ENCODE measurements at regions not wholly inside any gene's neighbourhood (a gene's known extent, or its start where the extent isn't known, plus 50 kb on each side); places are given as distances from the start of the nearest gene placed in this dataset.

DNA sequence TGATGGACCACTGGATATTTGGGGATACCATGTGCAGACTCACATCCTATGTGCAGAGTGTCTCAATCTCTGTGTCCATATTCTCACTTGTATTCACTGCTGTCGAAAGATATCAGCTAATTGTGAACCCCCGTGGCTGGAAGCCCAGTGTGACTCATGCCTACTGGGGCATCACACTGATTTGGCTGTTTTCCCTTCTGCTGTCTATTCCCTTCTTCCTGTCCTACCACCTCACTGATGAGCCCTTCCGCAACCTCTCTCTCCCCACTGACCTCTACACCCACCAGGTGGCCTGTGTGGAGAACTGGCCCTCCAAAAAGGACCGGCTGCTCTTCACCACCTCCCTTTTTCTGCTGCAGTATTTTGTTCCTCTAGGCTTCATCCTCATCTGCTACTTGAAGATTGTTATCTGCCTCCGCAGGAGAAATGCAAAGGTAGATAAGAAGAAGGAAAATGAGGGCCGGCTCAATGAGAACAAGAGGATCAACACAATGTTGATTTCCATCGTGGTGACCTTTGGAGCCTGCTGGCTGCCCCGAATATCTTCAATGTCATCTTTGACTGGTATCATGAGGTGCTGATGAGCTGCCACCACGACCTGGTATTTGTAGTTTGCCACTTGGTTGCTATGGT lies 54.5 kb upstream of the HNRNPA0 start:
- CTCF ChIA-PET: interaction anchor here (0.8 kb wide), 1 partner anchor 30 kb away, joined by 3 read pairs; no protein-coding TSS in a partner anchor

DNA sequence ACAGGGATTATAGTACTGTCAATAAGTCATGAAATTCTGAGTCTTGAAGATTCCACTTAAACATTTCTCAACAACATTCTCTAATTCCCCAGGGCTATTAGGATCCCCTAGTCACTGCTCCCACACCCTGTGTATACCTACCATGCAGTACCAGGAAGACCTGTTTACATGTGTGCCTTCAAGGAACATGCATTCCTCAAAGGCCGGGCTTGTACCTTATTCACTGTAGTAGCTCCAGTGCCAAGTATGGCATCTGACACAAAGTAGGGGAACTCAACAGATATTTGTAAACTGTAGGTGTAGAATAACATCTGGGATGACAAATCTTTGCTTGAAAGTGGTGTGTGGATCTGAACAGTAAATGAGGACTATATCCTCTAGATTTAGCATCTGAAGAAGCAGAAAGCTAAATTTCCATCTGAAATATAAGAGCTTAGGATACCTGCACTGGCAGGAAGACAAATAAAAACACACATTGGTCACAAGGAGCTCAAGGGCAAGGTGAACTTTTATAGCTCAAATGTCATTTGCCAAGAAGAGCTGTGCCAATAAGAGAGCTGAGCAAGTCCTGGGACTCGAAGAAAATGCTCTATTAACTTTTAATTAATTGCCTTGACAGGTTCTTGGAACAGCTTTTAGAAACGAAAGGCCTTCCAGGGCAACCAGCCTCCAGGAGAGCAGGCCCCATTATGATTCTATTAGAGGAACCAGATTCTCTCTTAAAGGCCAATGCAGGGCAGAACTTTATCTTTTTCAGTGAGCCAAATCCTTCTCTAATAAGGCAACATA lies 52.3 kb upstream of the MYOT start:
- ChIA-PET CTCF (interaction anchor here (0.7 to 2.0 kb wide), 2 partner anchors 36 to 74 kb away, joined by 4 to 5 read pairs; no protein-coding TSS in a partner anchor), POLR2A (no interaction called here)

More for the DNA sequence above, 54.5 kb upstream of the HNRNPA0 start:
- Histone ChIP-seq H3K79me2 (ENCODE audit: control insufficient read depth, insufficient read depth, low read length) (no peaks in the 10 kb centered on the region), H2AFZ (ENCODE audit: insufficient read depth, low read depth, low read length, poor library complexity, severe bottlenecking) (no peak overlapping the region), H3K27me3 (replicated peaks in 1 of 4; ENCODE audit: control extremely low read depth in 1 of 4, control insufficient read depth in 3 of 4, insufficient read depth in 4 of 4, low read length in 3 of 4) (no peaks in the 10 kb centered on the region), H3K36me3 (replicated peaks in 1 of 2; ENCODE audit: control extremely low read depth in 1 of 2, control insufficient read depth in 1 of 2, extremely low read depth in 1 of 2, insufficient read depth in 2 of 2, low read length in 1 of 2) (no peaks in the 10 kb centered on the region), H4K20me1 (ENCODE audit: control insufficient read depth, insufficient read depth, low read length, poor library complexity, severe bottlenecking) (no peaks in the 10 kb centered on the region), H3K4me1 (ENCODE audit: control insufficient read depth in 2 of 2, insufficient read depth in 2 of 2, low read length in 2 of 2) (peaks cover 8 to 12% of the 10 kb centered on the region in 2 donors), H3K4me2 (replicated peaks; ENCODE audit: low read depth, low read length, poor library complexity, severe bottlenecking) (no peak overlapping the region), H3K27ac (ENCODE audit: low read length in 2 of 2) (no peak overlapping the region), H3K9ac (ENCODE audit: low read length) (no peak overlapping the region), H3K4me3 (ENCODE audit: control extremely low read depth in 1 of 5, extremely low read depth in 1 of 5, insufficient read depth in 1 of 5, low read depth in 2 of 5, low read length in 4 of 5) (no peak overlapping the region), H3K9me3 (ENCODE audit: control extremely low read depth in 1 of 3, control insufficient read depth in 2 of 3, insufficient read depth in 1 of 3, low read length in 2 of 3) (peaks cover 0 to 4% (median 0%) of the 10 kb centered on the region in 3 donors)
- Mint-ChIP-seq H3K27me3 (no peaks in the 10 kb centered on the region), H3K27ac (no peak overlapping the region), H3K4me1 (peaks cover 14% of the 10 kb centered on the region), H3K9me3 (ENCODE audit: insufficient read depth) (no peaks in the 10 kb centered on the region), H3K4me3 (no peak overlapping the region)
- DNase-seq (no peak), ATAC-seq (ENCODE audit: low read depth) (no peak)
- 83% methylated on average over 7 of the region's 9 CpGs for WGBS (ENCODE audit: insufficient coverage)
- TF ChIP-seq, protein P1, sequence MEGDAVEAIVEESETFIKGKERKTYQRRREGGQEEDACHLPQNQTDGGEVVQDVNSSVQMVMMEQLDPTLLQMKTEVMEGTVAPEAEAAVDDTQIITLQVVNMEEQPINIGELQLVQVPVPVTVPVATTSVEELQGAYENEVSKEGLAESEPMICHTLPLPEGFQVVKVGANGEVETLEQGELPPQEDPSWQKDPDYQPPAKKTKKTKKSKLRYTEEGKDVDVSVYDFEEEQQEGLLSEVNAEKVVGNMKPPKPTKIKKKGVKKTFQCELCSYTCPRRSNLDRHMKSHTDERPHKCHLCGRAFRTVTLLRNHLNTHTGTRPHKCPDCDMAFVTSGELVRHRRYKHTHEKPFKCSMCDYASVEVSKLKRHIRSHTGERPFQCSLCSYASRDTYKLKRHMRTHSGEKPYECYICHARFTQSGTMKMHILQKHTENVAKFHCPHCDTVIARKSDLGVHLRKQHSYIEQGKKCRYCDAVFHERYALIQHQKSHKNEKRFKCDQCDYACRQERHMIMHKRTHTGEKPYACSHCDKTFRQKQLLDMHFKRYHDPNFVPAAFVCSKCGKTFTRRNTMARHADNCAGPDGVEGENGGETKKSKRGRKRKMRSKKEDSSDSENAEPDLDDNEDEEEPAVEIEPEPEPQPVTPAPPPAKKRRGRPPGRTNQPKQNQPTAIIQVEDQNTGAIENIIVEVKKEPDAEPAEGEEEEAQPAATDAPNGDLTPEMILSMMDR (IDR thresholded peaks at IDR 0.05): no peak
- POLR2A ChIA-PET: no interaction called here
- intact Hi-C loops (cut with micrococcal nuclease): no loop called here

More for the DNA sequence above, 52.3 kb upstream of the MYOT start:
- no peak overlapping the region for H3K4me3 ChIP-seq (ENCODE audit: control extremely low read depth in 1 of 5, extremely low read depth in 1 of 5, insufficient read depth in 1 of 5, low read depth in 2 of 5, low read length in 4 of 5)
- no peaks in the 10 kb centered on the region for H3K9me3 ChIP-seq (ENCODE audit: control extremely low read depth in 1 of 3, control insufficient read depth in 2 of 3, insufficient read depth in 1 of 3, low read length in 2 of 3)
- no peaks in the 10 kb centered on the region for H3K4me1 ChIP-seq (ENCODE audit: control insufficient read depth in 2 of 2, insufficient read depth in 2 of 2, low read length in 2 of 2)
- no peaks in the 10 kb centered on the region for H3K9me3 Mint-ChIP-seq (ENCODE audit: insufficient read depth)
- no peak overlapping the region for H3K4me3 Mint-ChIP-seq
- no peaks in the 10 kb centered on the region for H3K27me3 Mint-ChIP-seq
- no peak overlapping the region for H3K9ac ChIP-seq (ENCODE audit: low read length)
- no peak for TF ChIP-seq EZH2 (IDR thresholded peaks at IDR 0.05; ENCODE audit: borderline replicate concordance, insufficient read depth, low read depth, low read length, poor library complexity, severe bottlenecking)
- TF ChIP-seq, protein P1 (IDR thresholded peaks at IDR 0.05): no peak
- H3K4me2 ChIP-seq (replicated peaks; ENCODE audit: low read depth, low read length, poor library complexity, severe bottlenecking): no peak overlapping the region
- H3K36me3 ChIP-seq (replicated peaks in 1 of 2; ENCODE audit: control extremely low read depth in 1 of 2, control insufficient read depth in 1 of 2, extremely low read depth in 1 of 2, insufficient read depth in 2 of 2, low read length in 1 of 2): no peaks in the 10 kb centered on the region
- H3K27ac ChIP-seq (ENCODE audit: low read length in 2 of 2): no peak overlapping the region
- WGBS (ENCODE audit: insufficient coverage): 58% methylated on average over 2 of the region's 3 CpGs
- H4K20me1 ChIP-seq (ENCODE audit: control insufficient read depth, insufficient read depth, low read length, poor library complexity, severe bottlenecking): no peaks in the 10 kb centered on the region
- intact Hi-C loops (cut with micrococcal nuclease): no loop called here
- H3K27ac Mint-ChIP-seq: no peak overlapping the region
- no peaks in the 10 kb centered on the region for H3K27me3 ChIP-seq (replicated peaks in 1 of 4; ENCODE audit: control extremely low read depth in 1 of 4, control insufficient read depth in 3 of 4, insufficient read depth in 4 of 4, low read length in 3 of 4)
- H3K4me1 Mint-ChIP-seq: no peaks in the 10 kb centered on the region
- ATAC-seq (ENCODE audit: low read depth) (no peak), DNase-seq (no peak)
- no peaks in the 10 kb centered on the region for H3K79me2 ChIP-seq (ENCODE audit: control insufficient read depth, insufficient read depth, low read length)
- no peak overlapping the region for H2AFZ ChIP-seq (ENCODE audit: insufficient read depth, low read depth, low read length, poor library complexity, severe bottlenecking)
